Jurkat, Clone E6-1 (cell line): ENCODE measurements at regions not wholly inside any gene's neighbourhood (a gene's known extent, or its start where the extent isn't known, plus 50 kb on each side); places are given as distances from the start of the nearest gene placed in this dataset.
A peak's percentile ranks its signal among the peaks of the same experiment; 100 is the strongest.
"Not testable (repeated sequence)": the region's sequence is repeated elsewhere in the genome, so short reads cannot be mapped to it uniquely, and the experiment has no call there.

Experiments
- DNase-seq: peaks from one replicate; pipeline ENCODE4 v3.0.0-alpha.2; 2011; ENCODE audit warnings: low read depth, low spot score
- H3K4me3 ChIP-seq: 2 replicates; pipeline ENCODE4 v1.5.1; 2011; ENCODE audit warnings: mild to moderate bottlenecking, low read length, control low read depth, moderate library complexity

GRCh38 chr1:120995025-120995424 is 105.5 kb downstream of the PPIAL4A start:
- not testable (repeated sequence) for H3K4me3 ChIP-seq, DNase-seq

DNA sequence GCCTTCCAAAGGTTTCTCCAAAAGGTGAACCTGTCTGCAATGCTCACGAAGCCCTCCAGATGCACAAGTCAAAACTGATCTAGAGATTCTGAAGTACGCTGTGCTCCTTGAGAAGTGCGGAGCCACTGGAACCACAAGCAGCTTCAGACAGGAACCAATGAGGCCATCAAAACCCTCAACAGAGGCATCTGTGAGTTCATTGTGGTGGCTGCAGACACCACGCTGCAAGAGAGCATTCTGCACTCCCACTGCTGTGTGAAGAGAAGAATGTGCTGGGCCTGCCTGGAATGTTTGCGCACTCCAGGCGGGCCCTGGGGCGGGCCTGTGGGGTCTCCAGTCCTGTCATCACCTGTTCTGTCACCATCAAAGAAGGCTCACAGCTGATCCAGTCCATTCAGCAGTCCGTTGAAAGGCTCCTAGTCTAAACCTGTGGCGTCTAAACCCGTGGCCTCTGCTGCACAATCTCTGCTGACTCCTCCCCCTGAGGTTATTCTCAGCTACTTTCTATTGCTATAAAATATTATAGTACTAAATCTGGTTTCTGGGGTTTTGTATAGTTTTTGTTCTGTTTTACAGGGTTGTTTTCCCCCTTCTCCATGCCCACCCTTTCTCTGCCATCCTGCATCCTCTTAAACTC is 111.6 kb downstream of the PPIAL4A start:
- peak; percentile 1 for DNase-seq
- H3K4me3 ChIP-seq = not testable (repeated sequence)

DNA sequence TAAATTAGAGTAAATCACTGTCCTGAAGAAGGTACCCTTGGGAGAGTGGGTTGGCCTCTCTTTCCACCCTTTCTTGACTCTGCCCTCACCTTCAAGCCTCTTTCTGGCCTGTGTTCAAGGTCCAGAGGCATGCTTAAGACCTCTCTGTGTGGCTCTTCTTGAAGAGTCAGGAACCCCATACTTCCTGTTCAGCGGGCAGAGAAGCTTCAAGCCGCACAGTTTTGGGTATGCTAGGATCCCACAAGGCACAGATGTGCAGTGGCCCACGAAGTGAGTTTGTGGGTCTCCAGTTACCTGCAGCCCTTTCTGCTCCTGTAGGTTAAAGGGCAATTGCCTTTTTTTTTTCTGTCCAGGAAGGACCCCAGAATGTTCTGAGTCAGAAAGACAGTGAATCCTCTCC is 113.7 kb downstream of the PPIAL4A start:
- not testable (repeated sequence) for H3K4me3 ChIP-seq, DNase-seq

DNA sequence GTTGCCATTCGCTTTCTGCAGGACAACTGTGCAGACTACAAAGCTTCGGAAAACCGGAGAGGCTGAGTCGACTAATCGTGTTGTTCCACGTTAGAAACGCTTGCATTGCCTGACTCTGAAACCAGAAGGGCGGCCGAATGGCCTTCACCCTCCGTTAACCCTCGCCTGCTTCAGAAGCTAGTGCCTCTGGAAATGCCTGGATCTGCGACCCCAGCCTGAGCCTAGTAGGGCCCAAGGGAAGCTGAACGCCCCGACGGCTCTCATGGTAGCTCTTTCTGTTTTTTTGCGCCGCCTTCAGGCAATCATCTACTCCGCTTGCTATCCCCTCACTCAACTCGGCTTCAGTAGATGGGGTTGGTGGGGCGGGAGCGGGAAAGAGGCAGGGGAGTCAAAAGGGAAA is 117.3 kb downstream of the PPIAL4A start:
- not testable (repeated sequence) for H3K4me3 ChIP-seq, DNase-seq

DNA sequence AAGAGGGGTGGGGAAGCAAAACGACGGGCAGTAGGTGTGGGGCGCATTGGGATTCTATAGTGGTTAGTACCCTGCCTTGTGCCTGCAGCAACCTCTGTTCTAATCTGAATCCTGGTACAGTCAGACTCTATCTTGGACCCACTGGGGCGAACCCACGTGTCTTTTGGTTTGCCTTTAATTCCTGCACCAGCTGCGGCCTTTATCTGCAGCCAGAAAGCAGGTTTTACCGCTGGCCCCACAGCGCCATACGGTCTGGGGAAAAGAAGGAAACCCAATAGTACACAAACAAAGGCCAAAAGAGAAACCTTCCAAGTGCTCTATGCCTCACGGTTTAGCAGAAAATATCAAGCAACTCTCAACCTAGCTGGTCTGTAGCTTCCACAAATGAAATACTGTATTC is 118.2 kb downstream of the PPIAL4A start:
- DNase-seq, H3K4me3 ChIP-seq: not testable (repeated sequence)

DNA sequence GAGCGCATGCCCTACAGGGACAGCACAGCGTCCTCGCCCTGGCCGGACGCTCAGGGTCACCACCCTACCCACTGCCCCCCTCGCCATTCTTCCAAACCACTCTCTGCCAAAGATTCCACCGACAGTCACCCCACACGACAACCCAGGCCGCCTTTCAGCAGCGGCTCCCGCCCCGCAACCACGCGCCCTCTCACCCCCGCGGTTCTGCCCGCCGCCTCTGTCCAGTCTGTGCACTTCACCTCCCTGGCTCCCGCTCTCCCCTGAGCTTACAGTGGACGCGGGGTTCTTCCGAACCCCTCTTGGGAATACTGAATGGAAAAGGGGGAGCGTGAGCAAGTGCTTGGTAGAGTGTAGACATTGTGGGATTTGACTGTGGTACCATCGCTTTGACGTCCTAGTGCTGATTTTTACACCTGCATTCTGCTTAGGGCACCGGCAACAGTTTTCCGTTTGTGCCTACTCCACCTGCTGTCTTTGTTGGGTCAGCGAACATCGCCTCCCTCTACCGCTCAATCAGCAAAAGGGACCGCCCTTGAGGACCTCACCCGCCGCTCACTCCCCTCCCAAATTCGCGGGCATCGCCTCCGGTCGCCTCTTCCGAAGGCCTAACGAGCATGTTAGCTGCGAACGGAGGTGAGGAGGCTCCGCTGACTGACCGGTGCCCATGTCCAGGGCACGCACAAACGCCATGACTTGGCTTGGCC is 119.1 kb downstream of the PPIAL4A start:
- not testable (repeated sequence) for H3K4me3 ChIP-seq, DNase-seq

DNA sequence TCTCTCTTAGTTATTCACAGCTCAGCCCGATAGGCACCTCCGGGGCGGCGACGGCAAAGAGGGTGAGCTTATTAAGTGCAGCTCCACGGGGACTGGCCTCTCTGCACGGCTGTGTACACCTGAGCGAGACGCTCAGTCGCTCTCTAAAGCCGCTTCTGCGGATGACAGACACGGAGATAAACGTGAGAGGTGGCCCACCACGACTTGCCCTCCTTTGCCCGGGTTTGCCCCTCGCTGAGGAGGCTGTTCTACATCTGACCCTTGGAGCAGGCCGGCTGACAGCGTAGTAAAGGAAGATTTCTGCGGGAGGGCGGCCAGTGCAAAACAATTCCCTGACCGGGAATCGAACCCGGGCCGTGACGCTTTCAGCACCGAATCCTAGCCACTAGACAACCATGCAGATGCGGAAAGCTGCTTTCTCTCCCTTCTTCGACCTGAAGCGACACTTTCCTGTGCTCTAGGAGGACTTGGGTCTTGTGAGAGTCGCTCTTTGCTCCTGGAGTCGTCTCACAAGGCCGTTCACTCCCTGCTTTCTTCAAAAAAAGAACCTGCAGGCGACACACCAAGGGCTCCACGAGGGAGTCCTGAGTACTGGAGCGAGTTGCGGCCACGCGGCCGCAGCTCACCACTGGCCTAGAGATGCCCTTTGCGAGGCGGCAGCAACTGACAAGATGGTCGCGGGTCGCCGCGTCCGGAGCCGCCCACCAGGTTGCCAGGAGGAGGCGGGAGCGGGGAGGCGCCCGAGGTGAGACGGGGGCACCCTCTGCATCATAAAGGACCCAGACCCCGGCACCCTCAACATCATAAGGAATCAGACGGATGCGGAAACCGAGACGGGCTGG is 119.9 kb downstream of the PPIAL4A start:
- DNase-seq, H3K4me3 ChIP-seq: not testable (repeated sequence)

- DNase-seq = not testable (repeated sequence)
These were observed 120.6 kb downstream of the PPIAL4A start for GRCh38 chr1:121010141-121010540.

GRCh38 chr1:121013181-121013580 is 123.6 kb downstream of the PPIAL4A start:
- not testable (repeated sequence) for DNase-seq

More at GRCh38 chr1:121010141-121010540, 120.6 kb downstream of the PPIAL4A start:
- H3K4me3 ChIP-seq = not testable (repeated sequence)

GRCh38 chr1:121016182-121017028 is 126.8 kb downstream of the PPIAL4A start:
- DNase-seq = peak; percentile 43
- not testable (repeated sequence) for H3K4me3 ChIP-seq

More at GRCh38 chr1:121013181-121013580, 123.6 kb downstream of the PPIAL4A start:
- not testable (repeated sequence) for H3K4me3 ChIP-seq

- not testable (repeated sequence) for DNase-seq, H3K4me3 ChIP-seq
These were observed 130.3 kb downstream of the PPIAL4A start for GRCh38 chr1:121019715-121020349.

DNA sequence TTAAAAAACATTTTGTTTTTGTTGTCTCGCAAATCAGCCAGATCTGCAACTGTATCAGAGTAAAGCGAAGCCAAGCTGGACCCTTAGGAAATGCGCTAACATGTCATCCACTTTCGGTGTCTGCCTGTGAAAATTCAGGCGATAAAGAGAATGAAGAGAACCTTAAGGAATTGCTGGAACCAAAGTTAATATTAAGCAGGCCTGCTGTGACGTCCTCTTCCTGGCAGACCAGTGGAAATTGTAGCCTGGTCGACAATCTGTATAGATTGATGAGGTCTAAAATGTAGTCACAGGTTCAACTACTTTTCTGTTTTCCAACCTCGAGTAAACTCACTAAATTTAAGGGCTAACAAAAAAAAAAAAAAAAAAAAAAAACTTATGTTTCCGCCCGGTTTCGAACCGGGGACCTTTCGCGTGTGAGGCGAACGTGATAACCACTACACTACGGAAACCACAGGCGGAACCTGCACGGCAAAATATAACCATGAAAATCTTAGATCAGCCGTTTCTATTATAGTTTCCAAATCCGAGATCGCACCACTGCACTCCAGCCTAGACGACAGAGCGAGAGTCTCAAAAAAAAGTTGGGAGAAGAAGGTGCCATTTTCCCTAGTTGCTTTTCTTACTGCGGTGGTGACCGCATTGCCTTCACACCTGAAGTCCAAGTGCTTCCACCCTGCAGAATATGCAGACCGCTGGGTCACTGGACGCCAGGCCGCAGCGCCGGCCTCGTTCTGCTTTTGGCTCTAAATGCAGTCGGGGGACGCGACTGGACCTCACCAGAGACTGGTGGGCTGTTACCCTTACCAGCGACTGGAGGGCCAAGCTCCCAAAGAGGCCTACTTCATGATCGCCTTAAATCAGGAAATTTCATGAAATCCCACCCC is 131.0 kb downstream of the PPIAL4A start:
- peak; percentile 6 for DNase-seq
- not testable (repeated sequence) for H3K4me3 ChIP-seq

DNA sequence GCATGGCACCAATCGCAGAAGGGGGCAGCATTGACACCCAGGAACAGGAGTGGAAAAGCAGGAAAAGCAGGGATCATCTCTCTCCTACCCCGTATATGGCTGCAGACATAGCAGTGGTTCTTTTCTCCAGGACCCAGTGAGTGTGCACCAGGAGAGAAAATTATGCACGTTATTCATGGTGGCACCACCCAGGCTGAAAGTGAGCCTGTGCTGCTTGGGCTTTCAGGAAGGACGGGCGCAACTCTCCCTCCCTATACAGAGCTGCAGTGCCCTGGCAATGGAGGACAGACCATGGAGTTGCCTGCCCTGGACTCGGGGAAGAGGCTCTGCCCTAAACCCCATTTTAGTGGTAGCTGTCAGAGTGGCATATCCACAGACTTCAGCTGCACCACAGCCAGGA is 132.1 kb downstream of the PPIAL4A start:
- DNase-seq, H3K4me3 ChIP-seq: not testable (repeated sequence)

- H3K4me3 ChIP-seq, DNase-seq: not testable (repeated sequence)
These were observed 143.4 kb downstream of the PPIAL4A start for GRCh38 chr1:121032878-121033494.

DNA sequence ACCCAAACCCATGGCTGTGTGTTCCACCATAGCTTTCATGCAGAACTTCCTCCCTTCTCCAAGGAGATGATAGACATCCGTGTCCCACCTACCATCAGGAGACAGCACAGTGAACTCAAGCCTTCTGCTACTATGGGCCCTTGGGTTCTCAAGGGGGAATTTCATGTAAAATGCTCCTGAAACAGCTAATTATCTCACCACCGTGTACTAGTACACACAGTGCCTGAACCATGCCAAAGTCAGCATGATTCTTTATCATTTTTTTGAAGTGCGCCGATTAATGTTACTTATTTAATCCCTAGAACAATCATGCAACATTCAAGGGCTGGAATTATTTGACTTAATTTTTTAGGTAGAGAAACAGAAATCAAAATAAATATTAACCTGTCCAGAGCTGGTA is 147.2 kb downstream of the PPIAL4A start:
- not testable (repeated sequence) for H3K4me3 ChIP-seq, DNase-seq

DNA sequence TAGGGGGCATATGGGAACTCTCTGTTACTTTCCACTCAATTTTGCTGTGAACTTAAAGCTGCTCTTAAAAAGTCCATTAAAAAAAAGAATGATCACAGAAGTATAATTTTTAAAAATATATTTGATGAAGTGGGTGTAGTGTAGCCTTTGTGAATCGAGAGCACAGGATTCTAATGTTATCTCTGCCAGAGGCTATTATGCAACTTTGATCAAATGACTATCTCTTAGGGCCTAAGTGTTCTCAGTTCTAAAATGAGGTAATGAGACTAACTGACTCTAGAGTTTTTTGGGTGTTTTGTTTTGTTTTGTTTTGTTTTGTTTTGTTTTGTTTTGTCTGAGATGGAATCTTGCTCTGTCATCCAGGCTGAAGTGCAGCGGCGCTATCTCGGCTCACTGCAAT is 143.2 kb downstream of the FAM72B start:
- H3K4me3 ChIP-seq, DNase-seq: not testable (repeated sequence)

GRCh38 chr1:121041497-121041896 is 142.6 kb downstream of the FAM72B start:
- H3K4me3 ChIP-seq, DNase-seq: not testable (repeated sequence)
